KOPT-K1 (cell line): ENCODE measurements at regions not wholly inside any gene's neighbourhood (a gene's known extent, or its start where the extent isn't known, plus 50 kb on each side); places are given as distances from the start of the nearest gene placed in this dataset.

Source experiments
- H3K27ac ChIP-seq: fragments of 200-600 bp; sonication (generic); 2 replicates; pipeline ENCODE4 v1.5.1; 2016; ENCODE audit warnings: antibody characterized with exemption, mild to moderate bottlenecking, low read depth, low read length; ENCODE audit not compliant: poor library complexity, severe bottlenecking
- H3K36me3 ChIP-seq: fragments of 200-600 bp; sonication (generic); 2 replicates; pipeline ENCODE4 v1.5.1; 2017; ENCODE audit warnings: antibody characterized with exemption, mild to moderate bottlenecking, low read length, moderate library complexity; ENCODE audit not compliant: insufficient read depth
- H3K9me3 ChIP-seq: fragments of 200-600 bp; sonication (generic); 2 replicates; pipeline ENCODE4 v1.5.1; 2017; ENCODE audit warnings: antibody characterized with exemption, low read length, mild to moderate bottlenecking; ENCODE audit not compliant: insufficient read depth, poor library complexity, severe bottlenecking

DNA sequence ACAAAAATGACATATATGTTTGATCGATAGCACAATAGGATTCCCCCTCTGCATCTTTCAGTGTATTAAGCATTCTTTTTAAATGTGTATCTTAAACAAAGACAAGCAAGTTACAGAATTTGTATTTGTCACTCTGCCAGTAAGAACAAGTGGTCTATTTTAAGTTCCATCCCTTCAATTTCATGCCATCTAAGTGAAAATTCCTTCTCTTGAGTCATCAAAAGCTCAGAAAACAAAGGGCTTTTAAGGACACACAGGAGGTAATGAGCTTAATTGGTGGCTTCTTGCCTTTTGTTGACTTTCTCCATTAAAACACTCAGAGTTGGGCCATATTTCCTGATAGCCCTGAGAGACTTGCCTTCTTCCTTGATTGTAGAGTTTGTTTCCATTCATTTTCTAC lies 547.8 kb downstream of the TENT5A start:
- H3K36me3 ChIP-seq = no peaks in the 10 kb centered on the region
- no peak overlapping the region for H3K27ac ChIP-seq
- peaks cover 24% of the 10 kb centered on the region for H3K9me3 ChIP-seq

DNA sequence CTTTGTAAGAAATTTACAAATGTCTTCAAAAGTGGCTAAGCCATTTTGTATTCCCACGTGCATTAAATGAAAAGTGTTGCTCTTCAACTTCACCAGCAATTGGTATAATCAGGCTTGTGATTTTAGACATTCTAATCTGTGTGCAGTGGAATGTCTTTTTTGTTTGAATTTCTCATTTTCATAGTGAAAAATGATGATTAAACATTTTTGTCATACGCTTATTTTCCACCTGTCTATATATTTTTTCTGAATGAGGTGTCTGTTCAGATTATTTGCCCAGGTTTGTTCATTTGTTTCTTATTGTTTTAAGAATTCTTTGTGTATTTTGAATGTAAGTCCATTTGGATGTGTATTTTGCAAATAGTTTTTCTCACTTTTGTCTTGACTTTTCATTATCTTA lies 558.1 kb downstream of the TENT5A start:
- no peaks in the 10 kb centered on the region for H3K36me3 ChIP-seq
- no peaks in the 10 kb centered on the region for H3K9me3 ChIP-seq
- H3K27ac ChIP-seq = no peak overlapping the region

DNA sequence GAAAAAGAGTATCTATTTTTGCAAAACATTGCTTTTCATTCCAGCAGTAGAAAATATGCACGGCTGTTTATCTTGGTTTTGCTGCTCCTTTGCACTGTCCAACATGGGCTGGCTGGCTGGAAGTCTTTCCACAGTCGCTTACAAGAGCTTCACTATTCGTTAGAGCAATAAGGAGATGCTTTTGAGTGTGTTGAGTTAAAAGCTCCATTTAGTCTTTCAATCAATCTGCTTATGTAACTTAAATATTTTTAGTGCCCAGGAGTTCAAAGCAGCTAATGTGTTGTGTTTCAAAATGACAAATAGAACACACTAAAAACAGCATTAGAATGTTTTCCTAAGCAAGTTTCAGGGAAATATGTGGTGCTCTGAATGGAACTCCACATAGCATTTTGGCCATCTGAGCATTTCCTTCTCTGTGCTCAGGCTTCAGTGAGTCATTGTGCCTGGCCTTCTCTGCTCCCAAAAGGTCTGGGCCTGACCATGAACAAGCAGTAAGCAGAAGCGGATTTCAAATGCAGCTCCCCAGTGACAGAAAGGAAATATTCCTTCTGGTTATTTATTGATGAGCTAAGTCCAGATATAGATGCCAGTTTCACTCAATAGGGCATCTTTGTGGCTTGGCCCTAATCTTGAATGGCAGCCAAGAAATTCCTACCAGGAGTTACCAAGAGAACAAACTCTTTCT lies 580.3 kb downstream of the TENT5A start:
- H3K9me3 ChIP-seq = no peaks in the 10 kb centered on the region
- no peaks in the 10 kb centered on the region for H3K36me3 ChIP-seq
- no peak overlapping the region for H3K27ac ChIP-seq

DNA sequence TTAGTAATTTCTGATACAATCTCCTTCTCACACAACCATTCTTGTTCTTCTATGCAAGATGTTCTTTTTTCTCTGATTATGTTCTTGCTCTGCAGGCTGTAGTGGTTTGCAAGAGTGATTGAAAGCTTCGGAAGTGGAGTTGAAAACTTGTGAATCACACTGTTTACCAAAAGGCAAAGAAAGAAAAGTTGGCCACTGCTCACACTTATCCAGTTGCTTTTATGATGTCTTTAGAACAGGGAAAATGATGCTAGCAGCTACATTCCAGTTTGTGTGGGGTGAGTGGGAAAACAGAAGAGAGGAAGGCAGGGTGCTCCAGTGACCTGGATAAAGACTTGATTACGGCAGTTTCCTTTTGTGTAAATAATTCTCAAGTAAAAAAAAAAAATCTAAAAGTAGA lies 583.3 kb downstream of the TENT5A start:
- no peaks in the 10 kb centered on the region for H3K36me3 ChIP-seq
- no peak overlapping the region for H3K27ac ChIP-seq
- no peaks in the 10 kb centered on the region for H3K9me3 ChIP-seq

DNA sequence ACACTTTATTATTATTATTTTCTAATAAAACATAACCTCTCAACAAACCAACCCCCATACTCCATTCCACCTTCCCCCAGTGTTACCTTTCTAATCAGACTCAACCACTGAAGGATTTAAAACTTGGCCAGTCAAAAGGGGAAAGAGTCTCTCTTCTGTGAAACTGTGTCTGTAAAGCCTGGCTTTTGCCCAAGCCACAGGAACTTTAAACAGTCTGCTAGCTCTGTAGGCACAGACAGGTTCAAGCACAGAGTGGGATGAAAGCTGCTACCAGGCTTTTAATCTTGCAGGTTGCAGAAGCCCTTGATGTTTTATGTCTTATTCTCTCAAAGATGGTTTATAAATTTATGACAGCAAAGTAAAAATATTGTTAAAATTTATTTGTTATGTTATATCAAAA lies 585.7 kb downstream of the TENT5A start:
- Histone ChIP-seq H3K36me3 (no peaks in the 10 kb centered on the region), H3K9me3 (no peaks in the 10 kb centered on the region), H3K27ac (no peak overlapping the region)

DNA sequence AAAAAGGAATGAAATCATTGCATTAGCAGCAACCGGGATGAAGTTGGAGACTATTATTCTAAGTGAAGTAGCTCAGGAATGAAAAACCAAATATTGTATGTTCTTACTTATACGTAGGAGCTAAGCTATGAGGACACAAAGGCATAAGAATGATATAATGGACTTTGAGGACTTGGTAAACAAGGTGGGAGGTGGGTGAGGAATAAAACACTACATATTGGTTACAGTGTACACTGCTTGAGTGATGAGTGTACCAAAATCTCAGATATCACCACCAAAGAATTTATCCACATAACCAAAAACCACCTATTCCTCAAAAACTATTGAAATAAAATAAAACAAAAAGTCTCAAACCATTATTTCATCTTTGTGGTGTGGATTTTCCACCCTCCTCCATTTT lies 593.5 kb downstream of the TENT5A start:
- Histone ChIP-seq H3K9me3 (peaks cover 9% of the 10 kb centered on the region), H3K36me3 (no peaks in the 10 kb centered on the region), H3K27ac (no peak overlapping the region)

DNA sequence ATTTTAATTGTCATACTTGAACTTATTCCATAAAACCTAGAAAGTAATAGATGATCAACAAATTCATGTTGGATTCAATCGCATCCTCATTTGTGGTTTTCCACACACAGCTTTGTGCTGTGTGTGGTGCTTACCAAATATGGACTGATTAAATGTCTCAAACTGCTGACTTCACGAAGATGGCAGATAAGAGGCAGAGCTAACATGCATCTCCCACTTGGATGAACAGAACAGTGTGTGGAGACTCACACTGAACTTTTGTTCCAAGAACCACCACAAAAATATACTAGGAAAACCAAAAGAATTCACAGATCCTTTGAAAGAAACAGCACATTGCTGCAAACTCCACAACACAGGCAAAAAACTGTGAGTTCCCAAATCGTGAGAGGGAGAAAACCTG lies 603.7 kb downstream of the TENT5A start:
- Histone ChIP-seq H3K36me3 (no peaks in the 10 kb centered on the region), H3K27ac (no peak overlapping the region), H3K9me3 (peaks cover 27% of the 10 kb centered on the region)

DNA sequence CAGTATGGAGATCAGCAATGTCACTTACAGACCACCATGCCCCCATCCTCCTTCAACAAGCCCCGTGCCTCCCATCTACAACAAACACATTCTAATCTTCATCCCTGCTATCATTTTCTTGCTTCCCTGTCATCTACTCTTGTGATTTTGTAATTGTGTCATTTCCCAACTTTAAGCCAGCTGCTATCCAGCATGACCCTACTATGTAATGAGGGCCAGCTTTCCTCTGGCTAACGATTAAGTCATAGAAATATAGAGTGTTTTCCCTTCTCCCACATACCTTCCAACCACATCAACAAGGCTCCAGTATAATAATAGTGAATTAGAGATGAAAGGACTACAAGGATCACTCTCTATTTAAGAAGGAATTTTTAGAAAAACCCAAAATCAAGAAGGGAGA lies 607.0 kb downstream of the TENT5A start:
- Histone ChIP-seq H3K27ac (no peak overlapping the region), H3K36me3 (no peaks in the 10 kb centered on the region), H3K9me3 (peaks cover 21% of the 10 kb centered on the region)

DNA sequence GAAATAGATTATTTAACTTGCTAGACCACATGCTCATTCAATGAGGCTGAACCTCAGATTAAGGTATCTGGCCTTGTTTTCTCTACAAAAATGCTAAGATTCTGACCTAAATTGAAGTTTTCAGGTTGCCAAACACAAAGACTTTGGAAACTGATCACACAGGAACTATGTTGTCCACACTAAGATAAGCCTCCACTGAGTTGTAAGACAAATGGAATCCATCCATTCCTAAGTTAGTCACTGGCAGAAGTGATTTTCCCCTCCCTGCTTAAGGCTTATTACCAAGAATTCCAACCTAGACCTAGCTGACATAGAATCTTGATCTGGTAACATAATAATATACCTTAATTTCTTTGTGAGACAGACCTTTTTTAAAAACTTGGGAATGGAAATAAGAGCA lies 608.1 kb downstream of the TENT5A start:
- no peak overlapping the region for H3K27ac ChIP-seq
- no peaks in the 10 kb centered on the region for H3K36me3 ChIP-seq
- H3K9me3 ChIP-seq = peaks cover 12% of the 10 kb centered on the region

- H3K27ac ChIP-seq = no peak overlapping the region
- H3K9me3 ChIP-seq = peaks cover 38% of the 10 kb centered on the region
- no peaks in the 10 kb centered on the region for H3K36me3 ChIP-seq
Measured at GRCh38 chr6:81138236-81138635, 614.2 kb downstream of the TENT5A start.

DNA sequence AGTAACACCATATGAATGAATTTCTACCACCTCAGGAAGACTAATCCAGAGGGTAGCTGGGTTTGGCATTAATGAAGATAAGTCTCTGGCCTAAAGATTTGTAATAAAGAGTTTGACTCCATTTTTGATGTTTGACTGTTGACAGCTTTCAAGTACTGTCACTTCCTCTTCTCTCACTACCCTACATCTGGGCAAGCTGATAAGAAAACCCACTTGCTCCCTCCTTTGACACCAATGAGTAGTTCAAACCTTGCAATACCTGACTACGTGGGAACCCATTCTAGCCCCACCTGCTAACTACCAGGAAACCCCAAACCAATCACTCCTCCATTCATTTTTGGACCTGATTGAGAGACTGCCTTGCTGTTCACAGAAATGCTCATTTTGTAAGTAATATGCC lies 621.5 kb downstream of the TENT5A start:
- Histone ChIP-seq H3K9me3 (peaks cover 7% of the 10 kb centered on the region), H3K27ac (peak overlapping the region; percentile 59), H3K36me3 (no peaks in the 10 kb centered on the region)

DNA sequence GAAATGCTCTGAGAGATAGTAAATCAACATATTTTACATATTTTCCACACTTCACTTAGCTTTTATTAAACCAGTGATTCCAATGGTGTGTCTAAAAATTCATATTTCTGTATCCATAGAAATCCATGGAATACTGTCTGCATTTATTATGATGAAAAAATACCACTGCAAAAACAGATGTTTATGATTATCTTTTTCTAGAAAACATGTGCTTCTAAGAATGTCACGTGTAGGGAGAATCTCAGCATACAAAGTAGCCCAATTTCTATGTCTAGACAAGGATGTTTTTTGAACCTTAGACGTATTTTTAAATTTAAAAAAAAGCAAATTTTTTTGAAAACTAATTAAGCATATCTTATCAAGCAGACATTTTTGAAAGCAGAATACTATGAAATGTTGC lies 622.4 kb downstream of the TENT5A start:
- Histone ChIP-seq H3K9me3 (peaks cover 2% of the 10 kb centered on the region), H3K27ac (peak overlapping the region; percentile 59), H3K36me3 (no peaks in the 10 kb centered on the region)

DNA sequence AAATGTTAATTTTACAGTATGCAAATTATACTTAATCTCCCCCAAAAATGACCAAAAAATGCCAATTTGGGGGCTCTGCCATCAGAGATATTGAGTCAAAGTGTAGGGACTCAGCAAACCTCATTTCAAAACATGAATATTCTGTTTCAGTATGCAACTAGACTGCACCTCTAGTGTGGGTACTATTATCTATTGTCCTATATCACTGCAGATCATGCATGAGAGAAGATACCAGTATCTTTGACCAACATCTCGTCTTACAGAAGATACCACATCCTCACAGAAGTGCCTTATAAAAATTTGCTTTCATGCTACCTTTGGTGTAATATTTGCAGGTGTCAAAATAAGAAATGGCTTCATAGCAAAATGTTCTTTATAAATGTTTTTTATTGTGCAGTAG lies 623.8 kb downstream of the TENT5A start:
- no peaks in the 10 kb centered on the region for H3K36me3 ChIP-seq
- no peaks in the 10 kb centered on the region for H3K9me3 ChIP-seq
- peak overlapping the region; percentile 43 for H3K27ac ChIP-seq

DNA sequence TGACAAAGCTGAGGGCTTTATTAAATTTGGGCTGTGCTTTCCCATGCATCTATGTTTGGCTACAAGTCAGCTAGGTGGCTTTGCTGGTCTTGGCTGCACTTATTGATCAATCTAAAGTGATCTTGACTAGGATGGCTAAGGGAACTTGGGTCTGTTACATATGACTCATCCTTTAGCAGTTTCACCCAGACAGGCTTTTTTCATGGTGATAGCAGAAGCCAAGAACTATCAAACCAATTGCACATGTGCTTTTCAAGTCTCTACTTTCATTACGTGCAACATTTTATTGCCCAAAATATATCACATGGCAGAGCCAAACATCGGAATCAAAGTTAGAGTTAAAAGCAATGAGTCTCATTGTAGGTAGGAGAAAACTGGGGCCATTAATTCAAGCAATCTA lies 626.3 kb downstream of the TENT5A start:
- Histone ChIP-seq H3K27ac (no peak overlapping the region), H3K36me3 (no peaks in the 10 kb centered on the region), H3K9me3 (no peaks in the 10 kb centered on the region)

DNA sequence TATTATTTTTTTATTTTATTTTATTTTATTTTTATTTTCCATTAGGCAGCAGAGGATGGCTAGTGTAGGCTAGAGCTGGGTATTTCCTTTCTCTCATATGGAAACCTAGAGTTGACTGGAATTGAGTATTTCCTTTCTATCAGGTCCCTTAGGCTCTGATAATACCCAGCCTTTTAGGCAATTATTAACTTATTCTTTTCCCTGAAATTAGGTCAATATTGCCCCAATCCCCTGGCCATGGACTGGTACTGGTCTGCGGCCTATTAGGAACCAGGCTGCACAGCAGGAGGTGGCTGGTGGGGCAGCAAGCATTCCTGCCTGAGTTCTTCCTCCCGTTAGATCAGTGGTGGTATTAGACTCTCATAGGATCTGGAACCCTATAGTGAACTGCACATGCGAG lies 632.2 kb downstream of the TENT5A start:
- no peak overlapping the region for H3K27ac ChIP-seq
- H3K36me3 ChIP-seq = no peaks in the 10 kb centered on the region
- H3K9me3 ChIP-seq = no peaks in the 10 kb centered on the region

DNA sequence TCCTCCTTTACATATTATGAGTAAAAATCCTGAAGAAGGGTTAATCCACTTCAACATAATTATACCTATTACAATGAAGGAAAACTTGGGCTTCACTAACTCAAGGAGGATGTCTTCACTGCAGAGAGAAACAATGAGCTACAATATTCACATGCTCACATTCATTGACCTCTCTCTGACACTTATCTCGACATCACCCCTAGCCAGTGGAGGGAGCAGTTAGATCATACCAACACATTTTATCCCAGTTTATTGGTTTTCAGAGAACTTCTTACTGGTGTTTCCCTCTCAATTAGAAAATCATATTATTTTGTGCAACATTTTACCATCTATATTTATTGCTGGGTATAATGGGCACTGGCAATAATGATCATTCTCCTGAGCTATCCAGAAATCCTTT lies 646.5 kb downstream of the TENT5A start:
- no peaks in the 10 kb centered on the region for H3K9me3 ChIP-seq
- no peak overlapping the region for H3K27ac ChIP-seq
- no peaks in the 10 kb centered on the region for H3K36me3 ChIP-seq
